ENCODE measurements at regions not wholly inside any gene's neighbourhood (a gene's known extent, or its start where the extent isn't known, plus 50 kb on each side); places are given as distances from the start of the nearest gene placed in this dataset.

GRCh38 chr2:183782436-183782835 lies 658.2 kb downstream of the NUP35 start:
- TF ChIP-seq POLR2A (IDR thresholded peaks at IDR 0.05; ENCODE audit: low read depth, low read length) (no peak), POLR2AphosphoS5 (IDR thresholded peaks at IDR 0.05; ENCODE audit: low read depth, low read length) (no peak)
